HG03565 (cell line): ENCODE measurements at regions not wholly inside any gene's neighbourhood (a gene's known extent, or its start where the extent isn't known, plus 50 kb on each side); places are given as distances from the start of the nearest gene placed in this dataset.
"Not testable (repeated sequence)": the region's sequence is repeated elsewhere in the genome, so short reads cannot be mapped to it uniquely, and the experiment has no call there.

ENCODE experiments used
- ATAC-seq: cut with Tn5 transposase; IDR thresholded peaks from one replicate; pipeline ENCODE4 v1.9.1; 2021; ENCODE audit warnings: mild to moderate bottlenecking, moderate library complexity; ENCODE audit not compliant: unreplicated experiment

- no peak for ATAC-seq
Observed at GRCh38 chr4:58451707-58452106, 1341.5 kb upstream of the IGFBP7 start.

- ATAC-seq = no peak
Observed at GRCh38 chr4:58435871-58436270, 1325.7 kb upstream of the IGFBP7 start.

DNA sequence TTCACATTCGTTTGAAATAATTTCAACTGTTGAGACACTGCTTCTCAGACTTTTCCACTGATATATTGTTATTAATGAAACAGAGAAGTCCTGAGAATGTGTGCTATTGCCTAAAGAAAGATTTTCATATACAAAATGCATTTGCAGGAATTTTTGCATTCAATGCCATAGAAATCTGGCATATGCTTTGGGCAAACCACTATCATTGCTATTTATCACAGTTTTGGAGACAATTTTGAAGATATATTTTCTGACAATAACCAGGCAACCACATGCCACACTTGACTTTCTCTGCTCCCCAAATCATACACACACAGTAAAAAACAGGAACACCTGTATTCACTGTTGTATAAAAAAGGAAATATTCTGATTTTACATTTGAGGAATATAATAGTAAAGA is 1303.7 kb upstream of the IGFBP7 start:
- ATAC-seq = no peak

- no peak for ATAC-seq
Observed at GRCh38 chr4:58411904-58412303, 1301.7 kb upstream of the IGFBP7 start.

GRCh38 chr4:58406762-58407161 is 1296.6 kb upstream of the IGFBP7 start:
- no peak for ATAC-seq

GRCh38 chr4:58368221-58368620 is 1258.0 kb upstream of the IGFBP7 start:
- no peak for ATAC-seq

- no peak for ATAC-seq
Observed at GRCh38 chr4:58360354-58361133, 1250.4 kb upstream of the IGFBP7 start.

GRCh38 chr4:58359590-58359989 is 1249.4 kb upstream of the IGFBP7 start:
- ATAC-seq = no peak

DNA sequence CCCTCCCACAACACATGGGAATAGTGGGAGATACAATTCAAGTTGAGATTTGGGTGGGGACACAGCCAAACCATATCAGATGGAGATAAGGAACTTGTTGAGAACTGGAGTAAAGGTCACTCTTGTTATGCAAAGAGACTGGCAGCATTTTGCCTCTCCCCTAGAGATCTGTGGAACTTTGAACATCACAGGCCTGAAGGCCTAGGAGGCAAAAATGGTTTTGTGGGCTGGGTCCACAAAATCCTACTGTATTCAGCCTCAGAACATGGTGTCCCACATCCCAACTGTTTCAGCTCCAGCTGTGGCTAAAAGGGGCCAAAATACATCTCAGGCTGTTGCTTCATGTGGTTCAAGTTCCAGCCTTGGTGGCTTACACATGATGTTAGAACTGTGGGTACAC is 1247.8 kb upstream of the IGFBP7 start:
- ATAC-seq = no peak

GRCh38 chr4:58325070-58325469 is 1214.9 kb upstream of the IGFBP7 start:
- no peak for ATAC-seq

DNA sequence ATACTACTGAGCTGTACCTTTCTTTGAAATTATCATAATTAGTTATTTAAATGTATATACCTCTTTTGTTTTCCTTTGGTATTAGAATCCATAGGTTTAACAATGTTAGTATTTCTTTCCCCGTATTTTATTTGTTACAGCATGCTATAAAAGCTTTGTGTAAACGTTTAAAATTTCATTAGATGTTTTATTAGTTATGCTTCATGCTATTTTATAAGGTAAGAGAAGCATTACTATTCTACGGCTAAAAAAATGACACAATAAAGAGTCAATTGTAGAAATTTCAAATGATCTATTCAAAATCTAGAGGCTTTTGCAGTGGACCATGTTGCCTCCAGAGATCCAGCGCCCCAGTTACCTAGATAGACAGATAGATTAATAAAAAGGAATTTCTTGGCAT is 1203.3 kb upstream of the IGFBP7 start:
- no peak for ATAC-seq

DNA sequence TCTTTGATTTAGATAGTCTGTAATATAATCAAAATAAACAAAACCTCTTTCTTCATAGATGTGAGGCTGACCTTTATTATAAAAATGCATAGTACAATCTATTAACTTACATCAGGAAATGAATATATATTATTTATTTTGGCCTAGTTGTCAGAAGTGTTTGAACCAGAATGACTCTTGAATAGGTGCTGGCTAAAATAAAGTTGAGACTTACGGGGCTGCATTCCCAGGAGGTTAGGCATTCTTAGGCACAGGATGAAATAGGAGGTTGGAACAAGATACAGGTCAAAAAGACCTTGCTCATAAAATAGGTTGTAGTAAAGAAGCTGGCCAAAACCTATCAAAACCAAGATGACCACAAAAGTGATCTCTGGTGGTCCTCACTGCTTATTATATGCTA is 1193.3 kb upstream of the IGFBP7 start:
- no peak for ATAC-seq

- ATAC-seq = no peak
Observed at GRCh38 chr4:58301376-58301999, 1191.3 kb upstream of the IGFBP7 start.

- no peak for ATAC-seq
Observed at GRCh38 chr4:58286335-58286734, 1176.2 kb upstream of the IGFBP7 start.

- not testable (repeated sequence) for ATAC-seq
Observed at GRCh38 chr4:58280928-58281327, 1170.7 kb upstream of the IGFBP7 start.

GRCh38 chr4:58275856-58276255 is 1165.7 kb upstream of the IGFBP7 start:
- no peak for ATAC-seq

- no peak for ATAC-seq
Observed at GRCh38 chr4:58274553-58274952, 1164.4 kb upstream of the IGFBP7 start.

GRCh38 chr4:58272311-58272710 is 1162.1 kb upstream of the IGFBP7 start:
- no peak for ATAC-seq

DNA sequence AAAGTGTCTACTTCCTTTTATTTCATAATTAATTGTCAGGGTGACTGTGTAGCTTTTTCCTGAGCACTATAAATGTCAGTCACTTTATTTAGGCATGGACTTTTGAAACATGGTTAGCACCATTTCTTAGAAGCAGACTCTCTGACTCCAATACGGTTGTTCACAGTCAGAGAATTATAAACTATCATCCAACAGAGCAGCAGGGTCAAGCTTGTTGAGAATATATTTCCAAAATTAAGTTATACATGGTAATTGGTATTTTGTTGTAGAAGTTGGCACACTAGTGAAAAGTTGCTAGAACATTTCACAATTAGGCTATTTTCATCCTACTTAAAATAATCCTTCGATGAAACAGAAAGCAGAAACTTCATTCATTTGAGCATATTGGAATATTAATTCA is 1155.5 kb upstream of the IGFBP7 start:
- ATAC-seq = no peak

- ATAC-seq = no peak
Observed at GRCh38 chr4:58261526-58261925, 1151.3 kb upstream of the IGFBP7 start.

DNA sequence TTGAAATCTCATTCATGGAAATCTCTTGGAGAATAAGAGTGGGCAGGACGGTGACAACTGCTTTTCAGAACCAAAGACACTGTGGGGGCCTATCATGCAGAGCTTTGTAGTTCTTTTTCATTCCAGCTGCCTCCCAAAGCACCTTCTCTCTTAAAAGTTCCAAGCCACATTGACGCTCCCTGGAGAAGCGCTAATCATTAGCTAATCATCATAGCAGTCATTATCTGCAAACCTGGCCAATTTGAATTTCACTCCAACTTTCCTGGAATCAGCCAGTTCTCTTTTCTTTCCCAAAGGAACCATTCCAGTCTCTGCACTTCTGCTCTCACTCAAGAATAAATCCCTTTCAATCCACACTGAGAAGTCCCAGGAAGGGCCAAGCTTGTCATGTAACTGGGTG is 1144.1 kb upstream of the IGFBP7 start:
- ATAC-seq = no peak

- no peak for ATAC-seq
Observed at GRCh38 chr4:58252656-58253055, 1142.5 kb upstream of the IGFBP7 start.

GRCh38 chr4:58247792-58248191 is 1137.6 kb upstream of the IGFBP7 start:
- ATAC-seq = no peak
